ENCODE measurements at regions not wholly inside any gene's neighbourhood (a gene's known extent, or its start where the extent isn't known, plus 50 kb on each side); places are given as distances from the start of the nearest gene placed in this dataset.
"Not testable (repeated sequence)": the region's sequence is repeated elsewhere in the genome, so short reads cannot be mapped to it uniquely, and the experiment has no call there.

- DNase-seq: no peak
These were observed 170.8 kb upstream of the ZNF267 start for GRCh38 chr16:31702796-31703195.

GRCh38 chr16:31703526-31704128, 170.0 kb upstream of the ZNF267 start:
- DNase-seq: no peak

GRCh38 chr16:31704138-31704537, 169.5 kb upstream of the ZNF267 start:
- DNase-seq: no peak

GRCh38 chr16:31705371-31705770, 168.2 kb upstream of the ZNF267 start:
- no peak for DNase-seq

- DNase-seq: no peak
These were observed 167.3 kb upstream of the ZNF267 start for GRCh38 chr16:31706318-31706717.

GRCh38 chr16:31706925-31707324, 166.7 kb upstream of the ZNF267 start:
- no peak for DNase-seq

GRCh38 chr16:31707743-31708335, 165.8 kb upstream of the ZNF267 start:
- DNase-seq: no peak

GRCh38 chr16:31708348-31708747, 165.3 kb upstream of the ZNF267 start:
- DNase-seq: no peak

GRCh38 chr16:31709181-31709580, 164.4 kb upstream of the ZNF267 start:
- DNase-seq: no peak

- no peak for DNase-seq
These were observed 163.5 kb upstream of the ZNF267 start for GRCh38 chr16:31710134-31710533.

- DNase-seq: no peak
These were observed 162.7 kb upstream of the ZNF267 start for GRCh38 chr16:31710880-31711279.

GRCh38 chr16:31711344-31711845, 162.2 kb upstream of the ZNF267 start:
- no peak for DNase-seq

- DNase-seq: no peak
These were observed 161.5 kb upstream of the ZNF267 start for GRCh38 chr16:31712064-31712540.

GRCh38 chr16:31713071-31713944, 160.3 kb upstream of the ZNF267 start:
- DNase-seq: peak; percentile 91

GRCh38 chr16:31713945-31714902, 159.4 kb upstream of the ZNF267 start:
- no peak for DNase-seq

GRCh38 chr16:31714903-31715504, 158.6 kb upstream of the ZNF267 start:
- no peak for DNase-seq

- DNase-seq: no peak
These were observed 157.7 kb upstream of the ZNF267 start for GRCh38 chr16:31715915-31716314.

GRCh38 chr16:31718998-31719397, 154.6 kb upstream of the ZNF267 start:
- DNase-seq: no peak

GRCh38 chr16:31727553-31727952, 146.1 kb upstream of the ZNF267 start:
- DNase-seq: no peak

- DNase-seq: no peak
These were observed 139.3 kb upstream of the ZNF267 start for GRCh38 chr16:31734265-31734664.

- not testable (repeated sequence) for DNase-seq
These were observed 128.5 kb upstream of the ZNF267 start for GRCh38 chr16:31745098-31745497.

GRCh38 chr16:31745900-31746299, 127.7 kb upstream of the ZNF267 start:
- no peak for DNase-seq

Data from midbrain (tissue), 1 donor.